NAMALWA (cell line): ENCODE measurements at regions not wholly inside any gene's neighbourhood (a gene's known extent, or its start where the extent isn't known, plus 50 kb on each side); places are given as distances from the start of the nearest gene placed in this dataset.
"Not testable (repeated sequence)": the region's sequence is repeated elsewhere in the genome, so short reads cannot be mapped to it uniquely, and the experiment has no call there.

Source experiments
- DNase-seq: peaks from one replicate; pipeline ENCODE4 v3.0.0-alpha.2; 2015; ENCODE audit warnings: low spot score

DNA sequence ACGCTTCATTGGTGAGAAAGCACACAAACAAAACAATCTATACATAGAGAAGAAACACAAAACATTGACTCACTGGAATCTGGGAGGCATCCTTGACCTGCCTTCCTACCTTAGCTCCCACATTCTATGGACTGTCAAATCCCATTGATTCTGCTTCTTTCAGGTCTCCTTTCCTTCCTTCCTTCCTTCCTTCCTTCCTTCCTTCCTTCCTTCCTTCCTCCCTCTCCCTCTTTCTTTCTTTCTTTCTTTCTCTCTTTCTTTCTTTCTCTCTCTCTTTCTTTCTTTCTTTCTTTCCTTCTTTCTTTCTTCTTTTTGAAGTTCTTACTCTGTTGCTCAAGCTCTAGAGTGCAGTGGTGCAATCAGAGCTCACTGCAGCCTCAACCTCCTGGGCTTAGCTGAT, 108.0 kb upstream of the SGK1 start:
- DNase-seq = not testable (repeated sequence)

DNA sequence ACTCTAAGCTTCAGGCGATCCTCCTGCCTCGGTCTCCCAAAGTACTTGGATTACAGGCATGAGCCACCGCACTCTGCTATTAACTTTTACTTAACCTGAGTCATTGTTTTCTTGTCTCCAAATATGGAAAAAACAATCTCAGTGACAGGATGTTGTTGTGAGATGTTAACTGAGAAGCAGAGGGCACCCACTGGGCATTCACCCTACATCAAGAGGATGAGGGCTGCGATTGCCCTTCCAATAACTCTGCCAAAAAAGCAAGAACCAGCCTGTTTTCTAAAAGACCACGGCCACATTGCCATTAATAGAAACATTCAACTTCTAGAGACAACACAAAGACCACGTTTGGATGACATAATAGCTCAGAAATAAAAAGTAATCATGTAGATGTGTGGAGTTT, 107.6 kb upstream of the SGK1 start:
- DNase-seq = no peak

- no peak for DNase-seq
Measured at GRCh38 chr6:134424798-134425170, 106.9 kb upstream of the SGK1 start.

DNA sequence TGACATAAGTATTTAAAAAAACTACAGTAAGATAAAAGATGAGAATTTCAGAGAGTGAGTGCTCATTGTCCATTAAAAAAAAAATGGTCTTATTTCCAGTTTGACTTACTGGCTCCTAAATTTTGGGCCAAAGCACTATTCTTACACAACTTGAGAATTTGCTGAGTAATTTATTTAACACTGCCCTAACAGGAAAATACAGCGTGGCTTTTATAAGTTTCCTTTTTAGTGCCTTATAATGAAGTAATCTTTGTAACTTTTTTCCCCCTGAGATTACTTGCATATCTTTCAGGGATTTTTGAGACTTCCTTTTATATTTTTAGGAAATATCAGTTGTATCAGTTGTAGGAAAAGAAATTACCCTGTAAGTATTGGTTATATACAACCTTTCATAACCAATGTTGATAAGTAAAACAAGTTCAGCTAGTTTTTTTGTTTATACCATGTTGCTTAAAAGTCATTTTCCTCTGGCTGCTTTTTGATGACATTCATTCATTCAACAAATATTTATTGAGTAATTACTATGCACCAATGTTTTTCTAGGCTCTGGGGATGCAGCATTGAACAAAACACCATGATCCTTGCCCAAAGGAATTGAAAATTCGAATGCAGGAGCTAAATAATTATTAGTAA, 106.4 kb upstream of the SGK1 start:
- DNase-seq = no peak

- no peak for DNase-seq
Measured at GRCh38 chr6:134422426-134423231, 104.7 kb upstream of the SGK1 start.

DNA sequence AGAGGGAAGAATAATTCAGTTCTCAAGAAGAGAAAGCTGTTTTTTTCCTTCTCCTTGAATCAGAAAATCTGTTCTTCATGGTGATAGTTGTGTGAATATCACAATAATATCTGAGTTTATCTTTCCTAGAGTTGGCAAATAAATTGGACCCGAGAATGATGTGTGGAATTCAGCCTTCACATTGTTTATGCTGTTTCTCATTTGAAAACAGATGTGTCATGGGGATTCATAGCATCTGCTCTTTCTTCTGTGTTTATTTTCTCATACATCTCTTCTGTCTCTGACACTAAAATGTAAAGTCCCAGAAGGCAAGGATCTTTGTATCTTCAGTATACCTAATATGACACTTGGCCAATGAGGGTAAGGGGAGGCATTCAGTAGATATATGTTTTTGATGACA, 103.6 kb upstream of the SGK1 start:
- no peak for DNase-seq

GRCh38 chr6:134420614-134421181, 102.8 kb upstream of the SGK1 start:
- no peak for DNase-seq

DNA sequence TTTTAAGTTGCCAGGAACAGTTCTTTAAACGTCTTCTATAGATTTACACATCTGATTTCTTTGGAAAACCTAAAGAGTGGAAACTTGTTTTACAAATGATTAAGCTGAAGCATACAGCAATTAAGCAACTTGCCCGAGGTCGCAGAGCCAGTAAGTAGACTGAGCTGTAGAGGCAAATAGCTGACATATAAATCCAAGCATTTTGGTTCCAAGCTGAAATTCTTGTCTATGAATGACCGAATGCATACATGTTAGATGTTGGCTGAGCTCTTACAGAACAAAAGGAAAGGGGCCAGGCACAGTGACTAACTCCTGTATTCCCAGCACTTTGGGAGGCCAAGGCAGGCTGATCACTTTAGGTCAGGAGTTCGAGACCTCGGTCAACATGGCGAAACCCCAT, 101.8 kb upstream of the SGK1 start:
- no peak for DNase-seq

DNA sequence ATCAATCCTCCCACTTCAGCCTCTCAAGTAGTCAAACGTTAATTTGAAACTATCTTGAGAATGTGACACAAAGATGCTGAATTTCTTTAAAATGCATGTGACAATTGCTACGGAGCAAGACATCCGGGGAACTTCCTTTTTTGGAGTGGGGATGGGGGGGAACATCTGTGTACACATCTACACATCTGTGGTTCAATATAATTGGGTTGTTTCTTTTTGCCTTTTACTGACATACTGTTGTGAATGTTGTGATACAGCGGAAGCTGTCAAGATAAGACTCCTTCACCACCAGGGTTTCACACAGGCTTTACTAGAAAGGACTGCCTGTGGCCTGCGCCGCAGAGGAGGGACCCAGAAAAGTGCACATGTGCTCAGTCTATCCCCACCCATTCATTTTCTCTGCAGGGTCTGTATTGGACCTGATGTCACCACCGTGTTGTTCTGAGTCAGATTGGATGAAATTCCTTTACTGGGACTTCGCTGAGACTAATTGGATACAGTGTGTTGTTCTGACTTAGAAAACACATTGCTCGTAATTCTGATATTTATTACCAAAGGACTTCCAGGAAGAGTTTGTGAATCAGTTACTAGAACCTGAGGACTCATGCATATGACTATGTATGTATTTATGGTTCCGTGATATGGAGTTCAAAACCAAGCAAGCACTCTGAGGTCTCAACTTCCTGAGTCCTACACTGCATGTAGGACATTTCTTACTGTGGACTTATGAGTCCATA, 98.7 kb upstream of the SGK1 start:
- DNase-seq = no peak

GRCh38 chr6:134415656-134416055, 97.7 kb upstream of the SGK1 start:
- no peak for DNase-seq

GRCh38 chr6:134415194-134415593, 97.3 kb upstream of the SGK1 start:
- no peak for DNase-seq

DNA sequence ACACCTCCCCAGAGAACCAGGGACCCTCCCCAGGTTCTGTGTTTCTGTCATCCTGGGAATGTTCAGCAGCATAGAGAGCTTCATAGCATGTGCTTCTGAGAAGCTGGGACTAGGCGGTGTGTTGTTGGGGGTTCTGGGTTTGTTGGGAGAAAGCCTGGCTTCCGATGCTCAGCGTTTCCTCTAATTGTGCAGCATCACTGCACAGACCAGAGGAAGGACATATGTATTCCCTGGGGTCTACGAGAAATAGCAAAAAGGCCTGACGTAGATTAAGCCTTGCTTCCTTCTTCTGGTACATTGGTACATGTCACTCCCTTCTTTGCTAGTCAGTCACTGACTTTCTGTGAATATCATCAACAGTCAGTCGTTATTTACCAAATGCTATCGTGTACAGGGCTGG, 96.9 kb upstream of the SGK1 start:
- DNase-seq = peak; percentile 19

DNA sequence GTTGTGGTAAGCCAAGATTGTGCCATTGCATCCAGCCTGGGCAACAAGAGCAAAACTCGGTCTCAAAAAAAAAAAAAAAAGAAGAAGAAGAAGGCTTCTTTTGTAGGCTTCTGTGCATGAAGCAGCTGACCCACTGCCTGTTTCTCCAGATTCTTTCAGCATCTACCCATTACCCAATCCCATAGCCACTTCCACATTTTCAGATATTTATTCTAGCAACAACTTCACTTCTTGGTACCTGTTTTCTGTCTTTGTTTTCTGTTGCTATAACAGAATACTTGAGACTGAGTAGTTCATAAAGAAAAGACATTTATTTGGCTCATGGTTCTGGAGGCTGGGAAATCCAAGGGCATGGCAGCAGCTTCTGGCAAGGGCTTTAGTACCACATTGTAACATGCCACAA, 95.3 kb upstream of the SGK1 start:
- DNase-seq = no peak

DNA sequence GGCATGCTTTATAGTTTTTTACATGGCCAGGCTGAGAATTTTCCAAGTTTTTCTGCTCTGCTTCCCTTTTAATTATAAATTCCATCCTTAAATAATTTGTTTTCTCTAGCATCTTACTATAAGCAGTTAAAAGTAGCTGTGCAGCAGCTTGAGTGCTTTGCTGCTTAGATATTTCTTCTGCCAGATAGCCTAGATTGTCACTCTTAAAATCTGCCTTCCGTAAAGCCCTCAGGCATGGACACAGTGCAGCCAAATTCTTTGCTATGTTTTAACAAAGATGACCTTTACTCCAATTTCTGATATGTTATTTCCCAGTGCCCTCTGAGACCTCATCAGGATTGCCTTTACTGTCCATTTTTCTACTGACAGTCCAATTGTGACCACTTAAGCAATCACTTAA, 92.6 kb upstream of the SGK1 start:
- no peak for DNase-seq

DNA sequence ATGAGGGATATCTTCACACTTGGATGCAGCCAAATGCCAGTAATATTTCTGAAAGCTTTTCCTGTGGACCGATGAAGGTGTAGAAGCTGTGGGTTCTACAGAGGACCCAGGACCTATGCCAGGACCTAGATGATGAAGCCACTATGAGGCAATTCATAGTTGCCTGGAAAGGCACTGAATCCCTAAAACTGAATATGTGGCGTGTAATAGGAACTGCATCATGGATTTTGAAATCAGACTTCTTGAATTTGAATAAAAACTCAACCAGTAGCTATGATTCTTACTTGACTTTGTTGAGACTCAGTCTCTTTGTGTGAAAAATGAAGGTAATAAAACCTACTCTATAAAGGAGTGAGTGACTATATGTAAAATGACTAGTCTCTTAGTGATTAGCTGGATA, 89.9 kb upstream of the SGK1 start:
- DNase-seq = no peak

DNA sequence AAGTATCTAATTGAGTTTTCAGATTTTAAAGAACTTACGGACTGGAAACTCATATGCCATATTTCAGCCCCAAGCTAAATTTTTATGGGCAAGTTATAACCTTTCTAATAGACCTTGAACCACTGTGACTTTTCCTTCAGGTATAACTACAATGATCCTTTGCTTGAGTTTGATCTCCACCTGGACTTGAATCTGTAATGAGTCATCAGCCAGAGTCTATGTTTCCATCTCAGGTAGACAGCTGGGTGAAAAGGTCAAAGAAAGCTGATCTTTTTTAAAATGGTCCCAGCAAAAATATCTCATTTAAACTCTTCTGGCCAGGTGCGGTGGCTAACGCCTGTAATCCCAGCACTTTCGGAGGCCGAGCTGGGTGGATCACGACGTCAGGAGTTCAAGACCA, 88.4 kb upstream of the SGK1 start:
- DNase-seq = no peak

- no peak for DNase-seq
Measured at GRCh38 chr6:134405386-134406087, 87.6 kb upstream of the SGK1 start.

GRCh38 chr6:134403312-134403711, 85.4 kb upstream of the SGK1 start:
- DNase-seq = not testable (repeated sequence)

DNA sequence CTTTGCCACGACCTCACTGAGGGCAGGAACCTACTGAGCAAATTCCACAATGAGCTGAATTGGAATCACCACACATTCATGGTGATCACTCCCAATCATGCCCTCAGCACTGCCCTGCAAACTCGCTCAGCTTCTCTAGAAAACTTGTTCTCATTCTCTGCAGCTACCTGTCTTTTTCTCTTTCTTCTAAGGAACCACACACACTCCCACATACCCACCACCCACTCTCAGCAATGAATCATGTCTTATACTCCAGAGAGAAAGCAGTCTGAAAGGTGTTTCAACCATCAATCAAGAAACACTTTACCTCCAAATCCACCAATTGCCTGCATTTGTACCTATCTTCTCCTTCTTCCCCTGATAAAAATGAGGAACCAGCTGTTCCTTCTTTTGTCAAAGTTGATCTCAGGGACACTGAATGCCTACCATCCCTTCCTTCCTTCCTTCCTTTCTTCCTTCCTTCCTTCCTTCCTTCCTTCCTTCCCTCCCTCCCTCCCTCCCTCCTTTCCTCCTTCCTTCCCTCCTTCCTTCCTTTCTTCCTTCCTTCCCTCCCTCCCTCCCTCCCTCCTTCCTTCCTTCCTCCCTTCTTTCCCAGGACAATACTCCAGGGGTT, 84.6 kb upstream of the SGK1 start:
- DNase-seq = no peak

DNA sequence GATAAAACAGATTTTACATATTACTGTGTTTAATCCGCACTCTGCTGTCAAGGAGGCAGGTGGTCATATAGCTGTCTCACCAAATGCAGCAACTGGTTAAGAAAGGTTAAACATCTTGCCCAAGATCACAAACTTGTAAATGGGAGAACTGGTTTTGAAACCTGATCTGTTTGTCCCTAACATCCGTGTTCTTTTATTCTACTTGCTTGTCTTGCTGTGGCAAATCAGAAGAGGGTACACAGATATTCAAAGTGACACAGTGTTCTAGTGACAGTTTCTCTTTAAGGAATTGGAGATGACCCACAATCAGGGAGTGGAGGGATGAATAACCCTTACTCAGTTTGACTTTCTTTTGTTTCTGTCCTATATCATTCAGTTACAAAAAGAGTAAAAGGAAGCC, 83.0 kb upstream of the SGK1 start:
- DNase-seq = no peak

- DNase-seq = peak; percentile 8
Measured at GRCh38 chr6:134398453-134398852, 80.5 kb upstream of the SGK1 start.

GRCh38 chr6:134397676-134398075, 79.8 kb upstream of the SGK1 start:
- no peak for DNase-seq
